ENCODE measurements at regions not wholly inside any gene's neighbourhood (a gene's known extent, or its start where the extent isn't known, plus 50 kb on each side); places are given as distances from the start of the nearest gene placed in this dataset.
A peak's percentile ranks its signal among the peaks of the same experiment; 100 is the strongest.

DNA sequence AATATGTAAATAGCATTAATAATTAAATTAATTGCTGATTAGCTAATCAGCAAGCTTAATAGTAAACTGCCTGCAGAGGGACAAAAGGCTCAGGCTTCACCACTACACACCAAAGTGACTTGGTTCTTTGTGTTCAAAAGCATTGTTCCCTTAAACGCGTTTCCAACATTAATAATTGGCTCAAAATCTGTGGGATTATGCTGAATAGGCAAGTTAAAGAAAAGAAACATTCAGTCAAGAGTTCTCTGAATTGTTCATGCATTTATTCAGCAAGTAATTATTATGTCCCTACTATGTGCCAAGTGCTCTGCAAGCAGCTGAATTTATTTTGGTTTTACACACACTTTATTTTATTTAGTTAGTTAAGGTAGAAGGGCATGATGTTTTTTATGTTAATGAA, 558.5 kb upstream of the ARRDC4 start:
- no peak overlapping the region for H3K4me3 Mint-ChIP-seq
- no peaks in the 10 kb centered on the region for H3K27me3 Mint-ChIP-seq
- H3K4me1 Mint-ChIP-seq: no peaks in the 10 kb centered on the region
- DNase-seq: no peak
- no peak overlapping the region for H3K27ac Mint-ChIP-seq
- ATAC-seq (ENCODE audit: low read depth in 2 of 2): no peak
- no peaks in the 10 kb centered on the region for H3K36me3 Mint-ChIP-seq
- peaks cover 0 to 12% (median 5%) of the 10 kb centered on the region in 7 donors for H3K9me3 Mint-ChIP-seq

DNA sequence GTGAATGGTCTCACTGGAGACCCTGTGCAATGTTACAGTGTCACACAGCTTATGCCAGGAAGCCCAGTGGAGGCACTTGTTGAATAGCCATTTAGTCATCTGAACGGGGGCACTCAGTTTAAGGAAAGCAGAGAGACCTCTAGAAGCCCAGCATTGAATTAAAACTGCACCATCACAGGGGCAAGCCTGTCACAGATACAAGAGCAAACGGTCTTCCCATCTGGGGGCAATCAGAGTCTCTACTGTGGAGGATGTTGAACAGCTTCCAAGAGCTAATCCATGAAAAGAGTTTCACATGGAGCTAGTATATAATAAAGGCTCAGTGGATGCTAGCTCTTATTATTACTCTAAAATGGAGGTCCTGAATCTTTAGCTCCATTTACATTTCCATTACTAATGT, 553.7 kb upstream of the ARRDC4 start:
- Mint-ChIP-seq H3K9me3 (peaks cover 0 to 14% (median 0%) of the 10 kb centered on the region in 7 donors), H3K4me1 (no peaks in the 10 kb centered on the region), H3K36me3 (no peaks in the 10 kb centered on the region), H3K27me3 (no peaks in the 10 kb centered on the region), H3K27ac (no peak overlapping the region), H3K4me3 (no peak overlapping the region)
- ATAC-seq (ENCODE audit: low read depth in 2 of 2) (no peak), DNase-seq (no peak)

DNA sequence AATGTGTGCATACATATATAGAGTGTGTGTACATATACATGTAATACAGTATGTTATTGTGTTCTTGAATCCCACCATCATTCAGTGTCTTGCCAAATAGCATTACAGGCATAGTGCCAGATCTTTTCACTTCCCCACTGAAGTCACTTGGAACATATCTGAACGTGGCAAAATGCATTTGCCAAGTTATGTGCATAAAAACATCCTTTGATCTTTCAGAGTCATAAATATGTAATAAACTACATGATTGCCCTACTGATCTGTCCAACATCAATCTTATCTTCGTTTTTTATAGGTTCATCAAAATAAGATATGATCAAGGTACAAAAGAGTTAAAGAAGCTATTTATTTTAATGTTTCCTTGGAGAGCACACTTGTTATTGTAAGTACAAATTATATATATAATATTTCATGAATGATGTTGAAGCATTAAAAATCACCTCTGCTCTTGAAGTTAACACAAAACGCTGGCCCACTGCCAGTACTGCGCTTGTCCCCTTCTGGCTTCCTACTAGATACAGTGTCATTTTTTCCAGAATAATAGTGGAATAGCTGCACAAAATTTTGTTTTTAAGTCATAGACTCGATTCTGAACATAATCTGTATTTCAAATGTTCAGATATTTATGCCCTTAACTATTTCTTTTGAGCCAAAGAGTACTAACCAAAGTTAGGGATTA, 549.5 kb upstream of the ARRDC4 start:
- Mint-ChIP-seq H3K36me3 (no peaks in the 10 kb centered on the region), H3K4me3 (no peak overlapping the region), H3K4me1 (no peaks in the 10 kb centered on the region), H3K27ac (no peak overlapping the region), H3K9me3 (peaks cover 0 to 15% (median 2%) of the 10 kb centered on the region in 7 donors), H3K27me3 (no peaks in the 10 kb centered on the region)
- no peak for DNase-seq
- ATAC-seq (ENCODE audit: low read depth in 2 of 2): no peak

DNA sequence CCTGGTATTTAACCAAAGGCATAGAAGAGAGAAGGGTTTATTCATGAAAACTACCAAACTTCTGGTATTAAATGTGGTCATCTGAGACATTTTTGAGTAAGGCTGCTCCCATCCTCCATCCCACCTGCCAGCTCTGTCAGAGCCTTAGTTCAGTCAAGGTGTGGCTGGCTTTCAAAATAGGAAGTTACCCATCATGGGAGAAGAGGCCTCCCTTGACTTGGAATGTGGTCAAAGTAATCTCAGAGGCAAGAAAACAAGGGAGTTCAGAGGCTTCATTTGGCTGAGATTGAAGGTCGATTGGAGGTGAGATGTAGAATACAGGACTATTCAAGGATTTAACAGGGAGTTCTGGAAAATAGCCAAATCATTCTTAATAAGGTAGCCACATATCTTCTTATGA, 540.4 kb upstream of the ARRDC4 start:
- no peaks in the 10 kb centered on the region for H3K4me1 Mint-ChIP-seq
- no peaks in the 10 kb centered on the region for H3K36me3 Mint-ChIP-seq
- no peaks in the 10 kb centered on the region for H3K27me3 Mint-ChIP-seq
- H3K27ac Mint-ChIP-seq: no peak overlapping the region
- ATAC-seq (ENCODE audit: low read depth in 2 of 2) (no peak), DNase-seq (no peak)
- H3K4me3 Mint-ChIP-seq: no peak overlapping the region
- peaks cover 1 to 10% (median 8%) of the 10 kb centered on the region in 7 donors for H3K9me3 Mint-ChIP-seq

DNA sequence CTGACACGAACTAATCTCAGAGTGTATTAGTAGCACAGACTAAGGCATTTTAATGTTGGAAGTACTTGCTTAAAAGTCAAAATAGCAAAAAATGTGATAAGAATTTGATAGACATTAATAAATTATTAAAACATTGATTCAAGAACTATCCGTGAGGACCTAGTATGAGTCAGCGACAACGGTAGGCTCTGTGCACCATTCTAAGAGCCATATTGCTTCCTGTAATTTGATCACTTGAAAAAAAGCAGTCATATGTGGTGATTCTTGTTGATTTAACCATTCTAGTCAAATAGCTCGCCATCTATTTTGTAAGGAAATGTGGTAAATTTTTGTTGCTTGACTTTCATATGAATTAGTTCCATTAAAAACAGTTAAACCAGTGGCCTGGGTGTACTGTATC, 534.9 kb upstream of the ARRDC4 start:
- Mint-ChIP-seq H3K9me3 (peaks cover 0 to 4% (median under 1%) of the 10 kb centered on the region in 7 donors), H3K36me3 (no peaks in the 10 kb centered on the region), H3K27me3 (no peaks in the 10 kb centered on the region), H3K27ac (no peak overlapping the region), H3K4me1 (no peaks in the 10 kb centered on the region), H3K4me3 (no peak overlapping the region)
- ATAC-seq (ENCODE audit: low read depth in 2 of 2): no peak
- DNase-seq: no peak

DNA sequence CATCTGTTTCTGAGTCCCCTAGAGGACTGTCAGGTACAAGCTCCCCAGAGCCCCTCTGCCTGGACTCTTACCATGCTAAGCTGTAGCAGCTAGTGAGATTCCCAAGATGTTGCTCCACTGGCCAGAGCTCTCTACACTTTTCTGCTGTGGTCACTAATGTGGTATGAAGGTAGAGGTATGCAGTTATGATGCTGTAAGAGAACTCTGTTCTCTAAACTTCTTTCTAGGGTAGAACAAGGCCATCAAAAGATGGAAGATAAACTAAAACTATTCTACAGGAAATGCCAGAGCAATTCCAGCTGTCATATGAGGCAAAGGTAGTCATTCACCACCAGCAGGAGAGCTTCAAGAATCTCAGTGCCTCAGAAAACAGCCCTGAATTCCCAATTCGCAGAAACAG, 517.4 kb upstream of the ARRDC4 start:
- Mint-ChIP-seq H3K4me3 (no peak overlapping the region), H3K27ac (peak overlapping the region in 1 of 6 donors; percentile 14), H3K27me3 (no peaks in the 10 kb centered on the region), H3K36me3 (no peaks in the 10 kb centered on the region), H3K4me1 (no peaks in the 10 kb centered on the region), H3K9me3 (peaks cover 0 to 9% (median 4%) of the 10 kb centered on the region in 7 donors)
- ATAC-seq (ENCODE audit: low read depth in 2 of 2): no peak
- no peak for DNase-seq

DNA sequence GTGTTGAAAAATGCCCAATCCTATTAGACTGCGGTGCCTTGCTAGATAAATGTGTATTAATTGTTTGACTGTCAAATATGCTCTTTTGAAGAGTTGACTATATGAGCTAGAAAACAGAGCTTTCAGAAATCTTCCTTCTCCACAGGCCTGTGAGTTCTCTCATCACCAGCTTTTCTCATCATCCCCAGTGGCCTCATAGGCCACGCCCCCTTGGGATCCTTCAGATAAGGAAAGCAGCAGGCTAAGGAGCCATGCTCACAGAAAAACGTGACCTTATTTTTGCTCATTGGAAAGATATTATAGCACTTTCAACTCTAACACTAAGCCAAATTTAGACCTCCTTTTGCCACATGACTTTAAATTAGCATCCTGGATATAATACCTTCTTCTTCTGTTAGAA, 514.4 kb upstream of the ARRDC4 start:
- H3K36me3 Mint-ChIP-seq: no peaks in the 10 kb centered on the region
- no peak overlapping the region for H3K4me3 Mint-ChIP-seq
- H3K27ac Mint-ChIP-seq: no peak overlapping the region
- no peak for ATAC-seq (ENCODE audit: low read depth in 2 of 2)
- no peak for DNase-seq
- no peaks in the 10 kb centered on the region for H3K4me1 Mint-ChIP-seq
- no peaks in the 10 kb centered on the region for H3K27me3 Mint-ChIP-seq
- peaks cover 0 to 6% (median 0%) of the 10 kb centered on the region in 7 donors for H3K9me3 Mint-ChIP-seq

DNA sequence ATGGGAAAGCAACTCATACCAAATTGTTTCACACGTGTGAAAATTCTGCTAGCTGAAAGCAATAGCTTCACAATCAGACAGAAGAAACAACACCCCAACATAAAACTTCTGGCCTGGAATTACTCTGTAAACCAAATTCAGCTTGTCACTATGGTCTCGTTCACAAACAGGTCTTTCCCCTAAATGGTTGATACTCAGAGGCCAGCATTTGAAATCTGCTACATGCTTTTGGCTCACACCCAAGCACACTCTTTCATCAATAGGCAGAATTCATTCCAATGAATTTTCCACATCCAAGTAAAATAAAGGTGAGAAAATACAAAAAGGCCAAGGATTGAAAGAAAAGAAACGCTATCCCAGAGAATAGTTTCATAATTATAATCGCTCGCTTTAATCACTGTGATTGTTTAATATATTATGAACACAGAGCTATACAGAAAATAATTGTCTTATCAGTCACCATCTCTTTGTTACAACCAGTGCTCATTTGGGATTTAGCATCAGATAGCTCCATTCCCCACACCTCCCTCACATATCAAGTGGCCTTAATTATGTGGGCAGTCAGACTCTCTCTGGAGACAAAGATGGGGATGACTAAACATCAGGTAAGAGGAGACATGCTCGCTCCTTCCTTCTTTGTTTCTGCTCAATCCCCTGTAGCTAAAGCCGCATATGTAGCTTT, 503.8 kb upstream of the ARRDC4 start:
- ATAC-seq (ENCODE audit: low read depth in 2 of 2) (no peak), DNase-seq (no peak)
- Mint-ChIP-seq H3K4me1 (no peaks in the 10 kb centered on the region), H3K36me3 (no peaks in the 10 kb centered on the region), H3K9me3 (no peaks in the 10 kb centered on the region), H3K27ac (no peak overlapping the region), H3K27me3 (no peaks in the 10 kb centered on the region), H3K4me3 (no peak overlapping the region)

DNA sequence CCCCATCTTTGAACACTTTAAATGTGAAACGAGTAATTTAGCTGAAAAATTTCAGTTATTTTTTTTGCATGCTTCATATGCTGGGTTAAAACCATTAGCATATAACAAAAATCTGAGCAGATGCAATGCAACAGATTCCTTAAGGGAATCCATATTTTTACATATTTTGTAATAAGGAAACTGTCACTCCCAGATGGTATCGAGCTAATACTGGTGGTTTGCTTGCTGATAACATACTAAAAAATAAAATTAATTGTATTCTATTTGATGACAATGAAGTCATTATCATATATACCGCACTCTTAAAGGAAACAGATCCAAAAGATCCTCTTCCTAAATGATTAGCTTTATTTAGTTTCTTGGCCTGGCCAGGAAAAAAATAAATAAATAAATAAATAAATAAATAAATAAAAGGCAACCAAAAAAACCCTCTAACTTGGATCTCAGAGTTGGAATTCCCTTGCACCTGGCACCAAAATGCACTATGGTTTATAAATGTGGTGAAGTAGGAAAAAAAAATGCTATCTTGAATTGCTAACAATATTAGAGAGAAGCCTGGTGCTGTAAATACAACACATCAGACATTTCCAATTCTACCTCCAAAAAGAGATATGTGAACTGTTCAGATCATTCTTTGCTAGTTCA, 503.2 kb upstream of the ARRDC4 start:
- Mint-ChIP-seq H3K4me1 (no peaks in the 10 kb centered on the region), H3K4me3 (no peak overlapping the region), H3K36me3 (no peaks in the 10 kb centered on the region), H3K27ac (no peak overlapping the region), H3K27me3 (no peaks in the 10 kb centered on the region), H3K9me3 (no peaks in the 10 kb centered on the region)
- no peak for DNase-seq
- ATAC-seq (ENCODE audit: low read depth in 2 of 2): no peak

DNA sequence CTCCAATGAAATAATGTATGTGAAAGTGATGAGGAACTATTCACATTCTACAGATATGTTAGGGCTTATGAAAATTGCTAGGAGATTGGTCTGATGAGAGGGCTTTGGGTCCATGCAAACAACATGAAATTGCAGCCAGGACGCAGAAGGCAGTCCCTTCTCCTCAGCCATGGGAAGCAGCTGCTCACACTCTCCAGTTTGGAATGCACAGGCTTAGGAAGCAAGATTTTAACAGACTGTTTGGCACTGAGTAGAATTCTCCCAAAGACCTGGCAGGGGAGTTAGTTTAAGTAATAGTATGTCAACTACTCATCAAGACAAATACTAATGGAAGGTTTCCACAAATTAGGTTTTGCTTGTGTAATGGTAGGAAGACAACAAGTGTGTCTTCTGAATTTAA, 500.7 kb upstream of the ARRDC4 start:
- DNase-seq: no peak
- no peak for ATAC-seq (ENCODE audit: low read depth in 2 of 2)
- Mint-ChIP-seq H3K4me3 (no peak overlapping the region), H3K27me3 (no peaks in the 10 kb centered on the region), H3K9me3 (no peaks in the 10 kb centered on the region), H3K27ac (no peak overlapping the region), H3K4me1 (no peaks in the 10 kb centered on the region), H3K36me3 (no peaks in the 10 kb centered on the region)

DNA sequence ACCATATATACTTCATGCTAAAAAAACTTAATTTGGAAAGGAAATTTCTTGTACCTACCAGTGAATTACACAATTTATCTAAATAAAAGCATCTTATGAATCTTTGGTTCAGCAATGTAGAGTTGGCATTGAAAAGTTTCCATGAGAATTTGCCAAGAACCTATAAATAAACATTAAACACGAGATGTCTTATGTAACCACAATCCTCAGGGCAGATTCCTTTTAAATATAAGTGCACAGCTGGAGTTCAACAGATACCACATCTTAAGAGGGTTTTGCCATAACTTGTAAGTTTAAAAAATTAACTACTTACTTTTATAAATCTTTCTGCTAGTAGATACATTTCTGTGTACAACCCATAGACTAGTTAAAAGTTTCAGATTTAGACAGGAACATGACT, 499.3 kb upstream of the ARRDC4 start:
- ATAC-seq (ENCODE audit: low read depth in 2 of 2): no peak

DNA sequence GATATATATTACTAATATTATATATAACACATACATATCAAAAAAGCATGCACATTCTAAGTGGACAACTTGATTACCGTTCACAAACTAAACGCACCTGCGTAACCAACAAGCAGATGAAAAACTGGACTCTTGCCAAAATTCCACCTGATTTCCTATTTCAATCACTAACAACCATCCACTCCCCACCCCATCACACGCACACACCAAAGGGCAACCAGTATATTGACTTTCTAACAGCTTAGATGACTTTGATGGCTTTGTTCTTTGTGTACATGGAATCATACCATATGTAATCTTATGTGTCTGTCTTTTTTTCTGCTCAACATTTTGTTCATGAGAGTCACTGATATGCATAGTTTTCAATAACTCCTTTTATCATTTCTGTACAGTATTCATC, 496.8 kb upstream of the ARRDC4 start:
- Mint-ChIP-seq H3K27ac (no peak overlapping the region), H3K36me3 (no peaks in the 10 kb centered on the region), H3K4me1 (no peaks in the 10 kb centered on the region), H3K27me3 (no peaks in the 10 kb centered on the region), H3K9me3 (no peaks in the 10 kb centered on the region), H3K4me3 (no peak overlapping the region)
- ATAC-seq (ENCODE audit: low read depth in 2 of 2) (no peak), DNase-seq (no peak)

More for the DNA sequence above, 499.3 kb upstream of the ARRDC4 start:
- Mint-ChIP-seq H3K36me3 (no peaks in the 10 kb centered on the region), H3K27ac (no peak overlapping the region), H3K4me1 (no peaks in the 10 kb centered on the region), H3K27me3 (no peaks in the 10 kb centered on the region), H3K4me3 (no peak overlapping the region), H3K9me3 (no peaks in the 10 kb centered on the region)
- no peak for DNase-seq

DNA sequence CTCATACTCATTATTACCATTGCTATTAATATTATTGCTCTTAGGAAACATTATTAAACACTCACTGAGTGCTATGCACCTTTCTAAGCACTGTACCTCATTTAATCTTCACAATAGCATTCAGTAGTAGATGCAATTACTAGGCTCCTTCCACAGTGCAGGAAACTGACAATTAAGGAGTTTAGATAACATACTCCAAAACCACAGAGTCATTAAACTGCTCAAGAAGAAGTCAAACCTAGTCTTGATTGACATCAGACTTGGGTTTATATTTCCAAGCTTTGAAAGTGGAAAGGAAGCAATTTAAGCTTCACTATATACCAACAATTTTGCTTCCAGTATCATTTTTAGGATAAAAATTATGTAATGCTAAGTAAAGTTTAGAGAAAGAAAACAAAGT, 490.1 kb upstream of the ARRDC4 start:
- peaks cover 2 to 9% (median 5%) of the 10 kb centered on the region in 7 donors for H3K9me3 Mint-ChIP-seq
- no peaks in the 10 kb centered on the region for H3K27me3 Mint-ChIP-seq
- H3K4me1 Mint-ChIP-seq: no peaks in the 10 kb centered on the region
- H3K36me3 Mint-ChIP-seq: no peaks in the 10 kb centered on the region
- H3K27ac Mint-ChIP-seq: no peak overlapping the region
- no peak for ATAC-seq (ENCODE audit: low read depth in 2 of 2)
- DNase-seq: no peak
- H3K4me3 Mint-ChIP-seq: no peak overlapping the region

DNA sequence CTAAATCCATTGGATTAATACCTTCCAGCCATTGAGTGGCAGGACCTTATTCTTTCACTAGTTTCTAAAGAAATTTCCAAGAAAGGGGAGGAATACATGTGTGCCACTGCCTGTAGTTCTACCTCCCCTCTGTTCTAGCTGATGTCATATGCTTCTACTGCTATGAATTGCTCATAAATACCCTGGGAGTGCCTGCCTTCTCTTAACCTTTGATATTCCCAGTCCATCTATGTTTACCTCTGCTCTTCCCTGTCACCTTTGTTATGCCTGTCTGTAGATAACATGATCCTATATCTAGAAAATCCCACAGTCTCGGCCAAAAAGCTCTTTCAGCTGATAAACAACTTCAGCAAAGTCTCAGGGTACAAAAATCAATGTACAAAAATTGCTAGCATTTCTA, 486.9 kb upstream of the ARRDC4 start:
- no peaks in the 10 kb centered on the region for H3K4me1 Mint-ChIP-seq
- H3K9me3 Mint-ChIP-seq: peaks cover 2 to 13% (median 5%) of the 10 kb centered on the region in 7 donors
- H3K27ac Mint-ChIP-seq: no peak overlapping the region
- H3K27me3 Mint-ChIP-seq: no peaks in the 10 kb centered on the region
- H3K36me3 Mint-ChIP-seq: no peaks in the 10 kb centered on the region
- ATAC-seq (ENCODE audit: low read depth in 2 of 2): no peak
- H3K4me3 Mint-ChIP-seq: no peak overlapping the region
- no peak for DNase-seq

Measured in naive B cell (primary cell).